H1 (cell line): ENCODE measurements at regions not wholly inside any gene's neighbourhood (a gene's known extent, or its start where the extent isn't known, plus 50 kb on each side); places are given as distances from the start of the nearest gene placed in this dataset.

ENCODE experiments used
- FOSL1 ChIP-seq: IDR thresholded peaks from 2 replicates; pipeline ENCODE4 v1.6.1; 2011; ENCODE audit warnings: mild to moderate bottlenecking, low read depth, low read length, moderate library complexity; ENCODE audit not compliant: insufficient read depth

GRCh38 chr16:86085161-86085611, 186.2 kb downstream of the IRF8 start (continued):
- TF ChIP-seq FOSL1 = no peak
- TF ChIP-seq, all 59 proteins: peak for 0
